Esophagus (tissue), 2 donors: ENCODE measurements at regions not wholly inside any gene's neighbourhood (a gene's known extent, or its start where the extent isn't known, plus 50 kb on each side); places are given as distances from the start of the nearest gene placed in this dataset.
A peak's percentile ranks its signal among the peaks of the same experiment; 100 is the strongest.

Experiments
- H3K27ac ChIP-seq, 2 donors: one replicate each; pipeline ENCODE4 v1.5.1; 2013; ENCODE audit warnings: low read depth in 2 of 2, mild to moderate bottlenecking in 2 of 2, inconsistent platforms in 1 of 2, low read length in 1 of 2, moderate library complexity in 1 of 2
- H3K27me3 ChIP-seq, 2 donors: one replicate each; pipeline ENCODE4 v1.6.1; 2013; ENCODE audit warnings: low read length in 2 of 2, control low read depth in 1 of 2, mild to moderate bottlenecking in 1 of 2; ENCODE audit not compliant: insufficient read depth in 2 of 2, control insufficient read depth in 1 of 2
- H3K36me3 ChIP-seq, 2 donors: one replicate each; pipeline ENCODE4 v1.6.1; 2013; ENCODE audit warnings: low read length in 1 of 2; ENCODE audit not compliant: control insufficient read depth in 2 of 2, insufficient read depth in 2 of 2
- H3K4me1 ChIP-seq, 2 donors: one replicate each; pipeline ENCODE4 v1.6.1; 2013; ENCODE audit warnings: low read length in 1 of 2; ENCODE audit not compliant: control insufficient read depth in 2 of 2, insufficient read depth in 2 of 2
- H3K4me3 ChIP-seq, 2 donors: one replicate each; pipeline ENCODE4 v1.5.1; 2013; ENCODE audit warnings: low read length in 2 of 2, mild to moderate bottlenecking in 2 of 2, low read depth in 1 of 2, moderate library complexity in 1 of 2
- H3K9me3 ChIP-seq, 2 donors: one replicate each; pipeline ENCODE4 v1.6.1; 2013; ENCODE audit warnings: mild to moderate bottlenecking in 2 of 2, low read depth in 1 of 2, low read length in 1 of 2, moderate library complexity in 1 of 2; ENCODE audit not compliant: control insufficient read depth in 2 of 2, insufficient read depth in 1 of 2
- WGBS, 2 donors: extraction: QIAGEN DNeasy Blood & Tissue Kit; methylation state at CpG; one replicate each; pipeline ENCODE4 v1.1.7; 2013; 5-methylcytosine and 5-hydroxymethylcytosine counted together
- donor health status: healthy with polysubstance abuse.
- donor health status: Bipolar disorder and iron deficiency.

GRCh38 chr4:96312046-96312685, 472.3 kb downstream of the PDHA2 start:
- Histone ChIP-seq H3K9me3 (peaks cover 0 to 2% of the 10 kb centered on the region in 2 donors), H3K4me1 (no peaks in the 10 kb centered on the region), H3K27ac (no peak overlapping the region), H3K36me3 (no peaks in the 10 kb centered on the region), H3K4me3 (peak overlapping the region in 1 of 2 donors; percentile 23), H3K27me3 (no peaks in the 10 kb centered on the region)
- WGBS, 2 donors: 30 to 46% methylated on average over 4 of the region's 4 CpGs

GRCh38 chr4:96315815-96316214, 475.9 kb downstream of the PDHA2 start:
- 31 to 33% methylated on average over 2 of the region's 2 CpGs for WGBS, 2 donors

GRCh38 chr4:96316776-96317175, 476.9 kb downstream of the PDHA2 start:
- Histone ChIP-seq H3K4me3 (no peak overlapping the region), H3K36me3 (no peaks in the 10 kb centered on the region), H3K27me3 (no peaks in the 10 kb centered on the region), H3K27ac (no peak overlapping the region), H3K9me3 (no peaks in the 10 kb centered on the region), H3K4me1 (no peaks in the 10 kb centered on the region)
- WGBS, 2 donors: 55 to 65% methylated on average over 2 of the region's 2 CpGs

More at GRCh38 chr4:96315815-96316214, 475.9 kb downstream of the PDHA2 start:
- no peaks in the 10 kb centered on the region for H3K27me3 ChIP-seq
- H3K4me3 ChIP-seq: no peak overlapping the region
- no peaks in the 10 kb centered on the region for H3K9me3 ChIP-seq
- no peaks in the 10 kb centered on the region for H3K36me3 ChIP-seq
- no peak overlapping the region for H3K27ac ChIP-seq
- H3K4me1 ChIP-seq: no peaks in the 10 kb centered on the region

- 78 to 82% methylated on average over 6 of the region's 6 CpGs for WGBS, 2 donors
These were observed 478.0 kb downstream of the PDHA2 start for GRCh38 chr4:96317891-96318290.

GRCh38 chr4:96326846-96327245, 487.0 kb downstream of the PDHA2 start:
- Histone ChIP-seq H3K4me1 (no peaks in the 10 kb centered on the region), H3K27me3 (no peaks in the 10 kb centered on the region), H3K27ac (no peak overlapping the region), H3K36me3 (no peaks in the 10 kb centered on the region), H3K9me3 (no peaks in the 10 kb centered on the region), H3K4me3 (no peak overlapping the region)
- 83 to 91% methylated on average over 1 of the region's 1 CpG for WGBS, 2 donors

More at GRCh38 chr4:96317891-96318290, 478.0 kb downstream of the PDHA2 start:
- Histone ChIP-seq H3K9me3 (no peaks in the 10 kb centered on the region), H3K27me3 (no peaks in the 10 kb centered on the region), H3K27ac (no peak overlapping the region), H3K36me3 (no peaks in the 10 kb centered on the region), H3K4me3 (no peak overlapping the region), H3K4me1 (no peaks in the 10 kb centered on the region)

GRCh38 chr4:96342196-96342595, 502.3 kb downstream of the PDHA2 start:
- Histone ChIP-seq H3K27ac (no peak overlapping the region), H3K9me3 (no peaks in the 10 kb centered on the region), H3K4me1 (no peaks in the 10 kb centered on the region), H3K36me3 (no peaks in the 10 kb centered on the region), H3K27me3 (no peaks in the 10 kb centered on the region), H3K4me3 (no peak overlapping the region)
- WGBS, 2 donors: 42 to 56% methylated on average over 1 of the region's 1 CpG

GRCh38 chr4:96342790-96343455, 503.0 kb downstream of the PDHA2 start:
- Histone ChIP-seq H3K9me3 (no peaks in the 10 kb centered on the region), H3K4me3 (no peak overlapping the region), H3K27me3 (no peaks in the 10 kb centered on the region), H3K4me1 (no peaks in the 10 kb centered on the region), H3K27ac (no peak overlapping the region), H3K36me3 (no peaks in the 10 kb centered on the region)
- WGBS, 2 donors: 46 to 54% methylated on average over 2 of the region's 2 CpGs

- peaks cover 0 to 2% of the 10 kb centered on the region in 2 donors for H3K9me3 ChIP-seq
- H3K4me3 ChIP-seq: no peak overlapping the region
- H3K4me1 ChIP-seq: no peaks in the 10 kb centered on the region
These were observed 503.9 kb downstream of the PDHA2 start for GRCh38 chr4:96343836-96344235.

GRCh38 chr4:96347582-96347981, 507.7 kb downstream of the PDHA2 start:
- Histone ChIP-seq H3K36me3 (no peaks in the 10 kb centered on the region), H3K9me3 (peaks cover 0 to 2% of the 10 kb centered on the region in 2 donors), H3K27me3 (no peaks in the 10 kb centered on the region), H3K4me3 (no peak overlapping the region), H3K4me1 (no peaks in the 10 kb centered on the region), H3K27ac (no peak overlapping the region)
- 75 to 76% methylated on average over 2 of the region's 2 CpGs for WGBS, 2 donors

More at GRCh38 chr4:96343836-96344235, 503.9 kb downstream of the PDHA2 start:
- Histone ChIP-seq H3K27me3 (no peaks in the 10 kb centered on the region), H3K36me3 (no peaks in the 10 kb centered on the region), H3K27ac (no peak overlapping the region)

GRCh38 chr4:96352051-96352517, 512.2 kb downstream of the PDHA2 start:
- H3K4me1 ChIP-seq: no peaks in the 10 kb centered on the region
- no peak overlapping the region for H3K27ac ChIP-seq
- 33 to 40% methylated on average over 3 of the region's 3 CpGs for WGBS, 2 donors
- H3K27me3 ChIP-seq: no peaks in the 10 kb centered on the region
- no peak overlapping the region for H3K4me3 ChIP-seq
- peaks cover 0 to 2% of the 10 kb centered on the region in 2 donors for H3K9me3 ChIP-seq
- H3K36me3 ChIP-seq: no peaks in the 10 kb centered on the region
